Epithelial cell of prostate (primary cell): ENCODE measurements at regions not wholly inside any gene's neighbourhood (a gene's known extent, or its start where the extent isn't known, plus 50 kb on each side); places are given as distances from the start of the nearest gene placed in this dataset.

Experiments used
- DNase-seq: peaks from one replicate; pipeline ENCODE4 v3.0.0-alpha.2; 2011; ENCODE audit warnings: low read depth, low spot score
- H3K27ac ChIP-seq: fragments of 450-650 bp; 2 replicates; pipeline ENCODE4 v1.5.1; 2017; ENCODE audit warnings: mild to moderate bottlenecking

- H3K27ac ChIP-seq = no peak overlapping the region
- no peak for DNase-seq
Observed at GRCh38 chr19:32200312-32201038, 144.9 kb upstream of the ZNF507 start.

- DNase-seq = no peak
- H3K27ac ChIP-seq = no peak overlapping the region
Observed at GRCh38 chr19:32201211-32201610, 144.2 kb upstream of the ZNF507 start.

DNA sequence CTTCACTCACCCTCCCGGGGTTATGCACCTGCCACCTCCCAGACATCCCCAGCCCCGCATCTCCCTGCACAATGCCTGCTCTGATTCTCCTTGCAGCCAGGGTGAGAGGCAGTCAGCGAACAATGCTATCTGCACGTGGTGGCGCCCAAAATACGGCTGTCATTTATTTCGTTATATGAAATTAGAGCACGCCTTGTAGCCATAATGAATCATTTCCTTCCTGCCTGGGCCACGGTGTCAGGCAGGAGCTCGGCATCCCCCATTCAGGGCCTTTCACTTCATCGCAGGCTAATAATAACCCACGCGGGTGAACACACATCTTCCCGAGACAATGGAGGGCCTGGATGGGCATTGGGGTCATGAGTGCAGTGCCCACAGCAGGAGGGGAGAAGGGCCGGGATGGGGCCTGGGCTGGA is 143.8 kb upstream of the ZNF507 start:
- H3K27ac ChIP-seq = no peak overlapping the region
- DNase-seq = no peak

GRCh38 chr19:32202244-32202643 is 143.2 kb upstream of the ZNF507 start:
- no peak overlapping the region for H3K27ac ChIP-seq
- DNase-seq = no peak

DNA sequence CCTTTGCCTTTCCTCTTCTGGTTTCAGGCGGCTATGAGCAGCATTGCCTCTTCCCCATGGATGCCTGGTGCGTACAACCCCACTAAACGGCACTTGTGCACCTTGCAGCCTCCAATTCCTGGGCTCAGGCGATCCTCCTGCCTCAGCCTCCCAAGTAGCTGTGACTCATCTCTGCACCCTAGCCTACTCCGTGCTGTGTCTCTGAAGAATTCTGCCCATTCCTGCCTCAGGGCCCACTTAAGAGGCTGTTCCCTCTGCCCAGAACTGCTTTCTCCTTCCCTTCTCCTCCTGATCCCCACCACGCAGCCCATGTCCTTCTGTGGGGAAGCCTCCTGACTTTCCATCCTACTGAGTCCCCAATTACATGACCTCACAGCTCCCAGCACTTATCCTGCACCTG is 142.2 kb upstream of the ZNF507 start:
- no peak overlapping the region for H3K27ac ChIP-seq
- DNase-seq = no peak

- DNase-seq = no peak
- no peak overlapping the region for H3K27ac ChIP-seq
Observed at GRCh38 chr19:32206065-32206464, 139.3 kb upstream of the ZNF507 start.

DNA sequence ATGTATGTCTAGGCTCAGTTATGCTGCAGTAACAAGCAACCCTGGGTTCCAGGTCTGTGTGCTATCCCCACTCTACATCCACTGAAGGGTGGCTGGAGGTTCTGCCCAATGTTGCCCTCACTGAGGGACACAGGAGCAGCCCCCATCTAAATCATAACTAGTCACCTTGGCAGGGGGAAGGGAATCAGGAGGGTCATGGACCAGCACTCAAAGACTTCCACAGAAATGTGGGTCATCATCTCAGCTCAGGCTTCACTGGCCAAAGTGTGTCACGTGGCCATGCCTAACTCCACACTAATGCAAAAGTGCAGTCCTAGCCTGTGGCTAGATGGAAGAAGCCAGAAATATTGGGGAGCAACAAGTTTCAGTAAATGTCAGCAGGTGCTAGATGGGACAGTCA is 137.3 kb upstream of the ZNF507 start:
- H3K27ac ChIP-seq = no peak overlapping the region
- no peak for DNase-seq

DNA sequence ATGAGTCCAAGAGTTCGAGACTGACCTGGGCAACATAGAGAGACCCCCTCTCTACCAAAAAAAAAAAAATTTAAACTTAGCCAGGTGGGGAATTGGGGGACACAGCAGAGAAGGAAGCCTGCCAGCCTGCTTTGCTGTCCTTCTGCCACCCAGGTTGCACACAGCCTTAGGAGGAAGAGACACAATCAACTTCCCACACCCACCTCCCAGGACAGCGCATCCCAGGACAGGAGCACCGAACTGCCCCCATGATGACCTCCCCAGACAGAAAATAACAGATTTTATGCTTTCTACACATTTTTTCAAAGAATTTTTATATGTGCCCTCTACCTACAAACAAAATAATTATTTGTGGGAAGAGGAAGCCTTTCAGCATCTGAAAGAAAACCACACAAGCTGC is 126.0 kb upstream of the ZNF507 start:
- H3K27ac ChIP-seq = no peak overlapping the region
- no peak for DNase-seq

DNA sequence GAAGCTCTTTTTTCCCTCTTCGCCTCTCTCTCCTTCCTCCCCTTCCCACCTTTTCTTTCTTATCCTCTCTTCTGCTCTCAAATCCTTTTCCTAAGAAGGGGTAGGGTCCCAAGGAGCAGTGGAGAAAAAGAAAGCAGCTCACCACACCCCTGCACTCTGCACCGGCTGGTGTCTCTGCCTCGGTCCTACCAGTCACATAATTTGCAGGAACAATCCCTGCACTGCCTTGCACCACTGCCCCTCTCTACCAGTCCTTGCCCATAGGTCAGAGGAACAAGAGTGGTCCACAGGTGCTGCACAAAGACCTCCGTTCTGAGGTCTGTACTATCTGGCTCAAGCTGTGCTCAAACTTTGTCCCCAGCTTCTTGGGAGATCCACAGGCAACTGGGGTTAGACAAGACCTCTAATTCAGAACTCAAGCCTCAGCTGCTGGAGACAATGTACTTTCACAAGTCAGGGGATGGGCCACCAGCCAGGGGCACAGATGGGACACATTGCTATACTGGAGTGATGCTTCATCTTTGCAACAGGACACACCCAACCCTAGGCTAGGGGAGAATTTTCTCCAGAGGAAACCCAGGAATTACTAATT is 125.4 kb upstream of the ZNF507 start:
- no peak overlapping the region for H3K27ac ChIP-seq
- no peak for DNase-seq

GRCh38 chr19:32220951-32221350 is 124.5 kb upstream of the ZNF507 start:
- H3K27ac ChIP-seq = no peak overlapping the region
- DNase-seq = no peak

DNA sequence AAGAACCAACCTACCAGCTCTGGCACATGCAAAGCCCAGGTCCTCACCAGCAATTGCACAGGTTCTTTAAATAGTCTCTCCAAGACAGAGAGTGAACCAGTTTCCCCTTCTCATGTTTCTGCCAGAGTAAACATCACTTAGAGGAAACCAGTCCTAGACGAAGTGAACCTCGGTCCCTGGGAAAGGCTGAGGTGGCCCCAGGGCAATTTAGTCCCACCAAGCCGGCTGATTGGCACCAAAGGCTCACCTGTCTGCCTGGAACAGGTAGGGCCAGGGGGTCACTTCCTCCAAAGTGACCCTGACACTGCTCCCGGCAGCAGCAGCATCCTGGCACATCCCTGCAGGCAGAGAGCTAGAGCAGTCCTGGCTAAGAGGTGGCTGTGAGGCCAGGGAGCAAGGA is 122.9 kb upstream of the ZNF507 start:
- DNase-seq = no peak
- H3K27ac ChIP-seq = no peak overlapping the region

- DNase-seq = no peak
- no peak overlapping the region for H3K27ac ChIP-seq
Observed at GRCh38 chr19:32223106-32223505, 122.3 kb upstream of the ZNF507 start.

- no peak for DNase-seq
- no peak overlapping the region for H3K27ac ChIP-seq
Observed at GRCh38 chr19:32223595-32224370, 121.6 kb upstream of the ZNF507 start.

- no peak for DNase-seq
- no peak overlapping the region for H3K27ac ChIP-seq
Observed at GRCh38 chr19:32224371-32225244, 120.8 kb upstream of the ZNF507 start.

DNA sequence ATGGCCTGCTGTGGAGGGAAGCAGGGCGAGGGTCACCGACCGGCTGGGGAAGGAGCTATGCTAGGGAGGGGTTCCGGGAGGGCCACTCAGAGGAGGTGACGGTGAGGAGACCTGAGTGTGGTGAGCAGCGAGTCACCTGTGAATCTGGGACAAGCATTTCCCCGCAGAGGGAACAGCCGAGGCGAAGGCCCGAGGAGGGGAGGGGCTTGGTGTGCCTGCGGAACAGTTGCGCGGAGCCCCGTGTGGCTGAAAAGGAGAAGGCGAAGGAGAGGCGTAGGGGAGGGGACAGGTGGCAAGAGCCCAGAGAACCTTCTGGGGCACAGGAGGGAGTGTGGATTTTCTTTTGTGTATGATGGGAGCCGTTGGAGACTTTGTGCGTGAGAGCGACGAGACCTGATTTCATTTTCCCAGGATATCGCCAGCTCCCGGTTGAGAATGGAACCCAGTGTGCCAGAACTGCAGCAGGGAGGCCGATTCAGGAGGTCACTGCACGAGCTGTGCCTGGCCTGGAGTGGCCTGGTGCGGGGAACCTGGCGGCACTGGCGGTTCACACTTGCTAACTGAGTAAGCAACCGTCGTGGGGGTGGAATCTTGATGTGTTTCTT is 117.7 kb upstream of the ZNF507 start:
- no peak for DNase-seq
- no peak overlapping the region for H3K27ac ChIP-seq

- no peak for DNase-seq
- H3K27ac ChIP-seq = no peak overlapping the region
Observed at GRCh38 chr19:32230441-32230840, 115.0 kb upstream of the ZNF507 start.

DNA sequence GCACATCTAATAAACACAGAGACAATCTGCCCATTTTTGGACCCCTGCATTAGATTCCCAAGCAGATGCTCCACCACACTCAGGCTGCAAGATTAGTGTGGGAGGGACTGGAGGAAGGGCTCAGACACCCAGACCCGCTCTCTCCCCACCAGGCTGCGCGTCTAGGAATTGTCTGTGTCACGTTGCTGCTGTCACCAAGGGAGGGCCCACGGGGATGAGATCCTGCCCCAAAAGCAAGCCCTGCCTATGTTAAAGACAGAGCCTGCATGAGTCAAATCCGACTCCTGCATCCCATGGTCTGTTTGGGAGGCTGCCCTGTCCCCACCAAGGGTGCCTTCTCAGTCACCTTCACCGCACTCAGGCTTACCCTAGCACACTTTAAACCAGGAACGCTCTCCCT is 114.4 kb upstream of the ZNF507 start:
- no peak overlapping the region for H3K27ac ChIP-seq
- DNase-seq = no peak

- no peak overlapping the region for H3K27ac ChIP-seq
- DNase-seq = no peak
Observed at GRCh38 chr19:32231691-32232090, 113.7 kb upstream of the ZNF507 start.

DNA sequence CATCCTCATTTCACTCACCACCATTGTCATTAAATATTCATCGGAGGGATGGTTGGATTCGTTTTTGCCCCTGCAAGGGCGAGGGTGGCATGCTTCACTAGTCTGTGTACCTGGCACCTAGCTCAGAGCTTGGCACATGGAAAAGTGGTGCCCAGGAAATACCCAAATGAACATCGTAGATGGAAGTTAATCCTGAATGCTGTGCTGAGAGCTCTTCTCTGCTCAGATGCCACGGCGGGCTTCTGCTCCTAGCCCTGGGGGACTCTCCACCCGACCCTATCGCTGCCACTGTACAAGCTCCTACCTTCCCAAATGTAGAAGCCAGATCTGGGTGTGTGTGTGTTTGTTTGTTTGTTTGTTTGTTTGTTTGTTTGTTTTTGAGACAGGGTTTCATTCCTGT is 113.0 kb upstream of the ZNF507 start:
- H3K27ac ChIP-seq = no peak overlapping the region
- DNase-seq = no peak

DNA sequence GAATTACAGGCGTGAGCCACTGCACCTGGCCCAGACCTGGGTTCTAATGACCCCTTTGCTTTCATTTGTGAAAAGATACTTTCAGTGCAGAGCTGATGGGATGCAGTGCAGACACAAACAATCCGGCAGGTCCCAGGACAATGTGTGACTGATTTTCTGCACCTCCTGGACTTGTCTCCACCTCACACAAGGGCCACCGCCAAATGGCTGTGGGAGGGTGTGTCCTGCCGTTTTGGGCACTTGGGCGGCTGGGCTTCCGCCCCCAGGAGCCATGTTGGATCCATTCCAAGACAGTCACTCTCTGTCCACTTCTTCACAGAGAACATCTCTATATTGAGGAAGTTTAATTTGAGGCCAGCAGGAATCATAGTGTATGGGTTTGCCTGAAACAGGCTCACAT is 112.3 kb upstream of the ZNF507 start:
- DNase-seq = no peak
- no peak overlapping the region for H3K27ac ChIP-seq
